ENCODE measurements at regions not wholly inside any gene's neighbourhood (a gene's known extent, or its start where the extent isn't known, plus 50 kb on each side); places are given as distances from the start of the nearest gene placed in this dataset.

- Histone ChIP-seq H3K9me3 (no peaks in the 10 kb centered on the region), H3K4me3 (no peak overlapping the region), H3K36me3 (no peaks in the 10 kb centered on the region), H3K27ac (no peak overlapping the region), H3K27me3 (no peaks in the 10 kb centered on the region), H3K4me1 (no peaks in the 10 kb centered on the region)
- intact Hi-C loops (cut with DNase I), result no loop called here
- TF ChIP-seq CTCF (IDR thresholded peaks at IDR 0.05), result no peak
- DNase-seq (no peak), ATAC-seq (no peak)
Observed at GRCh38 chr9:17993024-17993423, 414.2 kb downstream of the SH3GL2 start.

GRCh38 chr9:17994695-17995425 is 416.0 kb downstream of the SH3GL2 start:
- H3K4me1 ChIP-seq, result no peaks in the 10 kb centered on the region
- intact Hi-C loops (cut with DNase I), result no loop called here
- DNase-seq, result no peak
- no peak overlapping the region for H3K27ac ChIP-seq
- H3K4me3 ChIP-seq, result no peak overlapping the region
- H3K9me3 ChIP-seq, result no peaks in the 10 kb centered on the region
- H3K27me3 ChIP-seq, result no peaks in the 10 kb centered on the region
- ATAC-seq, result peak; percentile 40
- no peaks in the 10 kb centered on the region for H3K36me3 ChIP-seq
- TF ChIP-seq CTCF (IDR thresholded peaks at IDR 0.05), result no peak

- Histone ChIP-seq H3K9me3 (no peaks in the 10 kb centered on the region), H3K4me1 (no peaks in the 10 kb centered on the region), H3K36me3 (no peaks in the 10 kb centered on the region), H3K27ac (no peak overlapping the region), H3K27me3 (no peaks in the 10 kb centered on the region), H3K4me3 (no peak overlapping the region)
- no peak for TF ChIP-seq CTCF (IDR thresholded peaks at IDR 0.05)
- intact Hi-C loops (cut with DNase I), result no loop called here
- DNase-seq (no peak), ATAC-seq (no peak)
Observed at GRCh38 chr9:17996728-17997127, 417.9 kb downstream of the SH3GL2 start.

- Histone ChIP-seq H3K4me1 (no peaks in the 10 kb centered on the region), H3K27ac (no peak overlapping the region), H3K9me3 (no peaks in the 10 kb centered on the region), H3K36me3 (no peaks in the 10 kb centered on the region), H3K27me3 (no peaks in the 10 kb centered on the region), H3K4me3 (no peak overlapping the region)
- ATAC-seq (no peak), DNase-seq (no peak)
- intact Hi-C loops (cut with DNase I), result no loop called here
- no peak for TF ChIP-seq CTCF (IDR thresholded peaks at IDR 0.05)
Observed at GRCh38 chr9:18002718-18003438, 424.0 kb downstream of the SH3GL2 start.

- H3K4me3 ChIP-seq, result no peak overlapping the region
- ATAC-seq (no peak), DNase-seq (no peak)
- no peaks in the 10 kb centered on the region for H3K27me3 ChIP-seq
- H3K9me3 ChIP-seq, result no peaks in the 10 kb centered on the region
- no peak overlapping the region for H3K27ac ChIP-seq
- intact Hi-C loops (cut with DNase I), result no loop called here
- no peaks in the 10 kb centered on the region for H3K4me1 ChIP-seq
- H3K36me3 ChIP-seq, result no peaks in the 10 kb centered on the region
- no peak for TF ChIP-seq CTCF (IDR thresholded peaks at IDR 0.05)
Observed at GRCh38 chr9:18006591-18006990, 427.7 kb downstream of the SH3GL2 start.

All from left lung (tissue), 4 donors.